ENCODE measurements at regions not wholly inside any gene's neighbourhood (a gene's known extent, or its start where the extent isn't known, plus 50 kb on each side); places are given as distances from the start of the nearest gene placed in this dataset.
A peak's percentile ranks its signal among the peaks of the same experiment; 100 is the strongest.
"Not testable (repeated sequence)": the region's sequence is repeated elsewhere in the genome, so short reads cannot be mapped to it uniquely, and the experiment has no call there.

DNA sequence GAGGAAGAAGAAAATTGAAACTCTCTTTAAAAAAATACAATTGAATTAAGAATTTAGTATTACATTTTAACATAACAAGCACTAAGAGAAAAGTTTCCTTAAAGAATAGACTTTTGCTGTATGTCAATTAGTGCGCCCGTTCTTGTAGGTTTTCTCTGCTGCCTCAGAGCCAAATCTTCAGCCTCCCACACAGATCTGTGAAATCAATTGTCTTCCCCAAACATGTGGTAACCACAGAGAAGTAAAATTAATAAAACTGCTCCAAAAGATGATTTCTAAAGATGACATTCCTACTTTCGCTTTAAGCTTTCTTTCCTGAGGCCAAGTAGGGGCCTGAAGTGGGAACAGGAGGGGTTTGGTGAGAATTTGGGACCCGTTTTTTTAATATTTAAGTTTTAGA, 113.2 kb upstream of the ADO start:
- H3K4me1 ChIP-seq (ENCODE audit: insufficient read depth, low read length): peaks cover 44% of the 10 kb centered on the region
- no peaks in the 10 kb centered on the region for H3K36me3 ChIP-seq (ENCODE audit: insufficient read depth, low read length)
- peak overlapping the region; percentile 23 for H3K4me3 ChIP-seq (ENCODE audit: low read length)
- H3K4me1 Mint-ChIP-seq: peaks cover 76 to 90% (median 85%) of the 10 kb centered on the region in 3 donors
- no peak for DNase-seq
- no peak overlapping the region for H3K27ac ChIP-seq (ENCODE audit: low read depth, low read length)
- H3K27me3 ChIP-seq (ENCODE audit: insufficient read depth, low read length, poor library complexity, severe bottlenecking): no peaks in the 10 kb centered on the region
- peak overlapping the region; percentile 50 to 81 (median 75) for H3K4me3 Mint-ChIP-seq
- CTCF ChIA-PET: no interaction called here
- H3K27me3 Mint-ChIP-seq: no peaks in the 10 kb centered on the region
- peaks cover 0 to 2% (median 0%) of the 10 kb centered on the region in 5 donors for H3K9me3 Mint-ChIP-seq
- H3K36me3 Mint-ChIP-seq: no peaks in the 10 kb centered on the region
- no peaks in the 10 kb centered on the region for H3K9me3 ChIP-seq (ENCODE audit: low read length)
- peak overlapping the region; percentile 78 to 97 (median 90) for H3K27ac Mint-ChIP-seq
- POLR2A ChIA-PET: no interaction called here

DNA sequence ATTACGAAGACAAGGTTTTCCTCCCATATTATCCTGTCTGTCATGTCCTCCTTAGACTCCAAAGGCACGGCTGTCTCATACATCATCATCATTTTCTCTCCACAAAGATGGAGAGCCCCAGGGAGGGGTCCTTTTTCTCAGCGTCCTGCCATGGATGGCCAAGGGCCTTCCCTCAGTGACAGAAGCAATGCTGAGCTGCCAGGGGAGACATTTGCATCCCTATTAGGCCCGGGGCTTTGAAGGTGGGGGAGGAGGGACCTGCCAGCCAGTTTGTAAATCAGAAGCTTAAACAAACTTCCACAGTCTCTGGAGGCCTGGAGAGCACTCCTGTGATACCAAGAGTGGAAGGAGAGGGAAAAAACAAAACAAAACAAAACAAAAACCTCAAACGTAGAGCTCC, 112.4 kb upstream of the ADO start:
- Mint-ChIP-seq H3K9me3 (no peaks in the 10 kb centered on the region), H3K36me3 (no peaks in the 10 kb centered on the region), H3K27ac (peak overlapping the region; percentile 37 to 93 (median 88)), H3K4me1 (peaks cover 82 to 94% (median 89%) of the 10 kb centered on the region in 3 donors), H3K4me3 (peak overlapping the region in 5 of 7 donors; percentile 7 to 75 (median 67)), H3K27me3 (no peaks in the 10 kb centered on the region)
- Histone ChIP-seq H3K9me3 (ENCODE audit: low read length) (no peaks in the 10 kb centered on the region), H3K4me1 (ENCODE audit: insufficient read depth, low read length) (peaks cover 44% of the 10 kb centered on the region), H3K36me3 (ENCODE audit: insufficient read depth, low read length) (no peaks in the 10 kb centered on the region), H3K27me3 (ENCODE audit: insufficient read depth, low read length, poor library complexity, severe bottlenecking) (no peaks in the 10 kb centered on the region), H3K27ac (ENCODE audit: low read depth, low read length) (no peak overlapping the region), H3K4me3 (ENCODE audit: low read length) (no peak overlapping the region)
- DNase-seq: no peak
- ChIA-PET POLR2A (interaction anchor here (1.0 kb wide), 1 partner anchor 41 kb away, joined by 4 read pairs; no protein-coding TSS in a partner anchor), CTCF (no interaction called here)

DNA sequence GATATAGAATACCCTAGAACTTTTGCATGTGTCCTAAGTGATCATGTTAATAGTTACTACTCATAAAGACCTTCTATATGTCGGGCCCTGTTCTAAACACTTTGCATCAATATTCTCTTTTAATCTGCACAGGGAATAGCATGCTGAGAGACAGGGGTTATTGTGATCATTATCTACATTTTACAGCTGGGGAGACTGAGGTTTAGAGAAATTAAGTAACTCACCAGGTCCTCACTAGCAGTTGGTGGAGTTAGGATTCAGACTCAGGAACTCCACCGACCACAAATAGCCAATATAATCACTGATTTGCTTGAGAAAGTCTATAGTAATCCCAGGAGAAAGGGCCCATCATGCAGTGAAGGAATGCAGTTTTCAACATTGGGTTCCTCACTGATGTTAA, 111.2 kb upstream of the ADO start:
- peaks cover 44% of the 10 kb centered on the region for H3K4me1 ChIP-seq (ENCODE audit: insufficient read depth, low read length)
- DNase-seq: no peak
- no peaks in the 10 kb centered on the region for H3K36me3 ChIP-seq (ENCODE audit: insufficient read depth, low read length)
- no peak overlapping the region for H3K4me3 ChIP-seq (ENCODE audit: low read length)
- H3K4me1 Mint-ChIP-seq: peaks cover 78 to 88% (median 82%) of the 10 kb centered on the region in 3 donors
- CTCF ChIA-PET: interaction anchor here (1.5 kb wide), 1 partner anchor 124 kb away, joined by 6 read pairs; no protein-coding TSS in a partner anchor
- H3K9me3 Mint-ChIP-seq: peaks cover 0 to 2% (median 1%) of the 10 kb centered on the region in 5 donors
- H3K36me3 Mint-ChIP-seq: peaks cover 0 to 3% (median 0%) of the 10 kb centered on the region in 3 donors
- no peaks in the 10 kb centered on the region for H3K27me3 ChIP-seq (ENCODE audit: insufficient read depth, low read length, poor library complexity, severe bottlenecking)
- H3K27ac Mint-ChIP-seq: peak overlapping the region in 6 of 8 donors; percentile 19 to 72 (median 38)
- POLR2A ChIA-PET: no interaction called here
- H3K27ac ChIP-seq (ENCODE audit: low read depth, low read length): no peak overlapping the region
- H3K27me3 Mint-ChIP-seq: no peaks in the 10 kb centered on the region
- no peak overlapping the region for H3K4me3 Mint-ChIP-seq
- no peaks in the 10 kb centered on the region for H3K9me3 ChIP-seq (ENCODE audit: low read length)

DNA sequence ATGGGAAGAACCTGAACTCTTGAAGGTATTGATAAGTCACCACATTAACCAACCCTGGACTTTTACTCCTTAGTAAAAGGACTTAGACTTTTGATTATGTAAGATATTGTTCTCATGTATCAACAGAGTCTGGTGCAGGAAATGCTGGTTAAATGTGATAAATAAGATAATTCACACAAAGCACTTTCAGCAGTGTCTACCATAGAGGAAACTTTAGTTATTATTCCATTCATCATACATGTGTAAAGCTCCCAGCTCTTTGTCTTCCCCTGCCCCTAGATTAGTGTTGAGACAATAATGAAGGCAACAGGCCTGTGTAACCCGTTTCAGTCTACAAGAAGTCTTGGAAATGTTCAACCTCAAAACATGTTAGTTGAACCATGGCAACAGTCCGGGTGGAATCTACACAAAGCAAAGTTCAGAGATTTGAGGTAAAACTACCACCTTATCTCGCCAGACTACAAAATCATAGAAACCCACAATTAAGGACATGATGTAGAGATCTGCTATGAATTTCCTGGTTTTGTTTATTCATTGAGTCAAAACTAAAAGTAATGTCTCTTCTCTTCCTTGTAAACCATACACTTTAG, 109.9 kb upstream of the ADO start:
- Histone ChIP-seq H3K9me3 (ENCODE audit: low read length) (peaks cover 9% of the 10 kb centered on the region), H3K27me3 (ENCODE audit: insufficient read depth, low read length, poor library complexity, severe bottlenecking) (no peaks in the 10 kb centered on the region), H3K4me3 (ENCODE audit: low read length) (no peak overlapping the region), H3K36me3 (ENCODE audit: insufficient read depth, low read length) (no peaks in the 10 kb centered on the region), H3K4me1 (ENCODE audit: insufficient read depth, low read length) (peaks cover 34% of the 10 kb centered on the region), H3K27ac (ENCODE audit: low read depth, low read length) (no peak overlapping the region)
- Mint-ChIP-seq H3K9me3 (peaks cover 9 to 14% (median 11%) of the 10 kb centered on the region in 5 donors), H3K27me3 (no peaks in the 10 kb centered on the region), H3K36me3 (peaks cover 2 to 15% (median 2%) of the 10 kb centered on the region in 3 donors), H3K4me1 (peaks cover 67 to 75% (median 70%) of the 10 kb centered on the region in 3 donors), H3K4me3 (peak overlapping the region in 6 of 7 donors; percentile 2 to 58 (median 26)), H3K27ac (peak overlapping the region; percentile 48 to 88 (median 74))
- DNase-seq: peak in 2 of 5 donors; percentile 14 to 22
- POLR2A ChIA-PET: no interaction called here
- CTCF ChIA-PET: interaction anchor here (1.0 to 1.5 kb wide), 3 partner anchors 13 to 123 kb away, joined by 3 to 6 read pairs (median 4); no protein-coding TSS in a partner anchor

DNA sequence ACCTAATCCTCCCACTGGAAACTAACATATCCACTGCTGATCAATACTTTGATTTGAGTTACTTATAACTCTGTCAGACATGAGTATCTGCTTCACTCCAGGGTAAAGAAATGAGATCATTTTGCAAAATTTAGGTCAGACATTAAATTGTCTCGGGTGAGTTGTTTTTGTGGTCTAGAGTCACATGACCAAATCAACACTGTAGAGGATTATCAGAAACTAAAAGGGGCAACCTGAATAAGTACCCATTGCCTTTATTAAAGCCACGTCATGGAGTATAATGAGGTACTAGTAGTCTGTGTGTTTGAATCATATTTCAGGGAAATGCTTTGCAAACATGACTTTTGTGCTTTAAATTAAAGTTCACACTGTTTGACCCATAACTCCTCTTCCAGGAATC, 107.7 kb upstream of the ADO start:
- Histone ChIP-seq H3K36me3 (ENCODE audit: insufficient read depth, low read length) (no peaks in the 10 kb centered on the region), H3K9me3 (ENCODE audit: low read length) (peaks cover 13% of the 10 kb centered on the region), H3K4me3 (ENCODE audit: low read length) (no peak overlapping the region), H3K27ac (ENCODE audit: low read depth, low read length) (no peak overlapping the region), H3K27me3 (ENCODE audit: insufficient read depth, low read length, poor library complexity, severe bottlenecking) (no peaks in the 10 kb centered on the region), H3K4me1 (ENCODE audit: insufficient read depth, low read length) (peaks cover 12% of the 10 kb centered on the region)
- Mint-ChIP-seq H3K27ac (peak overlapping the region in 1 of 8 donors; percentile 8), H3K27me3 (peaks cover 0 to 2% of the 10 kb centered on the region in 2 donors), H3K9me3 (peaks cover 11 to 19% (median 15%) of the 10 kb centered on the region in 5 donors), H3K4me1 (peaks cover 46 to 53% (median 48%) of the 10 kb centered on the region in 3 donors), H3K4me3 (peak overlapping the region in 3 of 7 donors; percentile 0 to 1 (median 0)), H3K36me3 (peaks cover 2 to 18% (median 5%) of the 10 kb centered on the region in 3 donors)
- POLR2A ChIA-PET: no interaction called here
- CTCF ChIA-PET: interaction anchor here (0.8 kb wide), 1 partner anchor 8 kb away, joined by 4 read pairs; no protein-coding TSS in a partner anchor
- no peak for DNase-seq

DNA sequence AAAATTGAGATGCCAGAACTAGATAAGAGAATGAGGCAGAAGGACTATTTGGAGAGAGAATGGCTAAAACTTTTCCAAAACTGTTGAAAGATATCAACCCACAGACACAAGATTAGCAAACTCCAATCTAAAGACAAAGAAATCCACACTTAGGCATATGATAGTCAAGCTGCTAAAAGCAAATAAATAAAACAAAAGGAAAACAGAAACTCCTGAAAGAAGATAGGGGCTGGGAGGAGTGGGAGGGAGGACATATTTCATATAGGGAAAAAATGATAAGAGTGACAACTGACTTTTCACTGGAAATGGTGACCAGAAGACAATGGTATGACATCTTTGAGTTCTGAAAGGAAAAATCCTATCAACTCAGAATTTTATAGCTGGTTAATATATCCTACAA, 105.4 kb upstream of the ADO start:
- Histone ChIP-seq H3K4me3 (ENCODE audit: low read length) (no peak overlapping the region), H3K4me1 (ENCODE audit: insufficient read depth, low read length) (peaks cover 9% of the 10 kb centered on the region), H3K27ac (ENCODE audit: low read depth, low read length) (no peak overlapping the region), H3K9me3 (ENCODE audit: low read length) (peaks cover 13% of the 10 kb centered on the region), H3K36me3 (ENCODE audit: insufficient read depth, low read length) (no peaks in the 10 kb centered on the region), H3K27me3 (ENCODE audit: insufficient read depth, low read length, poor library complexity, severe bottlenecking) (no peaks in the 10 kb centered on the region)
- H3K36me3 Mint-ChIP-seq: peaks cover 2 to 26% (median 5%) of the 10 kb centered on the region in 3 donors
- no peak for DNase-seq
- H3K27ac Mint-ChIP-seq: peak overlapping the region in 1 of 8 donors; percentile 38
- H3K9me3 Mint-ChIP-seq: peaks cover 13 to 19% (median 15%) of the 10 kb centered on the region in 5 donors
- POLR2A ChIA-PET: no interaction called here
- H3K4me3 Mint-ChIP-seq: no peak overlapping the region
- peaks cover 0 to 4% of the 10 kb centered on the region in 2 donors for H3K27me3 Mint-ChIP-seq
- CTCF ChIA-PET: no interaction called here
- peaks cover 27 to 31% (median 27%) of the 10 kb centered on the region in 3 donors for H3K4me1 Mint-ChIP-seq

DNA sequence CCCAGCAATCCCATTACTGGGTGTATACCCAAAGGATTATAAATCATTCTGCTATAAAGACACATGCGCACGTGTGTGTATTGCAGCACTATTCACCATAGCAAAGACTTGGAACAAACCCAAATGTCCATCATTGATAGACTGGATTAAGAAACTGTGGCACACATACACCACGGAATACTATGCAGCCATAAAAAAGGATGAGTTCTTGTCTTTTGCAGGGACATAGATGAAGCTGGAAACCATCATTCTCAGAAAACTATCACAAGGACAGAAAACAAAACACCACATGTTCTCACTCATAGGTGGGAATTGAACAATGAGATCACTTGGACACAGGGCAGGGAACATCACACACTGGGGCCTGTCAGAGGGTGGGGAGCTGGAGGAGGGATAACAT, 100.4 kb upstream of the ADO start:
- H3K4me1 Mint-ChIP-seq; H3K27me3 Mint-ChIP-seq; H3K27ac Mint-ChIP-seq; POLR2A ChIA-PET; DNase-seq; H3K27ac ChIP-seq (ENCODE audit: low read depth, low read length); H3K4me3 Mint-ChIP-seq; CTCF ChIA-PET; H3K9me3 ChIP-seq (ENCODE audit: low read length); H3K36me3 ChIP-seq (ENCODE audit: insufficient read depth, low read length); H3K4me1 ChIP-seq (ENCODE audit: insufficient read depth, low read length); H3K27me3 ChIP-seq (ENCODE audit: insufficient read depth, low read length, poor library complexity, severe bottlenecking); H3K4me3 ChIP-seq (ENCODE audit: low read length): not testable (repeated sequence)
- H3K9me3 Mint-ChIP-seq: peaks cover 6 to 10% (median 10%) of the 10 kb centered on the region in 5 donors
- peaks cover 0 to 16% (median 3%) of the 10 kb centered on the region in 3 donors for H3K36me3 Mint-ChIP-seq

DNA sequence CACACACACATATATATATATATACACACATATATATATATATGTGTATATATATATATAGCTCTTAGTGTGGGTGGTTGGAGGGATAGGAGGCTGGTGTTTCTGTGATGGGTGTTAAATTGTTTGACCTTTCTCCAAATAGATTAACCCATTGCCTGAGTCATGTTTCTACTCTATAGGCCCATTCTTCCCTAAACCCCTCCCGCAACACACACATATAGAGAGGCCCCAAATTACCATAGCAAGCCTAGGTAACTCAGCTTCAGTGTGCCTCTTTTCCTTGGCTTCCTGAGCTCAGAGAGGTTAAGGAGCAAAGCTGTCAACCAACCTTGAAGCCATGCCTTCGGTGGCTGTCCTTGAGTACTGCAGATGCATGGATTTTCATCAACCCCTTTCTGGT, 98.7 kb upstream of the ADO start:
- ChIA-PET POLR2A (no interaction called here), CTCF (interaction anchor here (1.4 kb wide), 1 partner anchor 9 kb away, joined by 4 read pairs; no protein-coding TSS in a partner anchor)
- no peaks in the 10 kb centered on the region for H3K27me3 ChIP-seq (ENCODE audit: insufficient read depth, low read length, poor library complexity, severe bottlenecking)
- H3K27ac ChIP-seq (ENCODE audit: low read depth, low read length): no peak overlapping the region
- H3K27ac Mint-ChIP-seq: no peak overlapping the region
- DNase-seq: no peak
- H3K4me3 ChIP-seq (ENCODE audit: low read length): no peak overlapping the region
- H3K27me3 Mint-ChIP-seq: peaks cover 0 to 3% of the 10 kb centered on the region in 2 donors
- H3K36me3 ChIP-seq (ENCODE audit: insufficient read depth, low read length): no peaks in the 10 kb centered on the region
- peaks cover 0 to 4% (median 0%) of the 10 kb centered on the region in 5 donors for H3K9me3 Mint-ChIP-seq
- H3K36me3 Mint-ChIP-seq: peaks cover 0 to 14% (median 0%) of the 10 kb centered on the region in 3 donors
- H3K4me3 Mint-ChIP-seq: no peak overlapping the region
- no peaks in the 10 kb centered on the region for H3K4me1 Mint-ChIP-seq
- H3K9me3 ChIP-seq (ENCODE audit: low read length): no peaks in the 10 kb centered on the region
- no peaks in the 10 kb centered on the region for H3K4me1 ChIP-seq (ENCODE audit: insufficient read depth, low read length)
